H9 (cell line): ENCODE measurements at regions not wholly inside any gene's neighbourhood (a gene's known extent, or its start where the extent isn't known, plus 50 kb on each side); places are given as distances from the start of the nearest gene placed in this dataset.

Experiments
- DNase-seq: peaks from one replicate; pipeline ENCODE4 v3.0.0-alpha.2; 2017
- H2AFZ ChIP-seq: one replicate; pipeline ENCODE4 v1.6.1; 2013; ENCODE audit warnings: mild to moderate bottlenecking, low read length, control low read depth, moderate library complexity
- H2AK5ac ChIP-seq: 2 replicates; pipeline ENCODE4 v1.6.1; 2013; ENCODE audit warnings: low read length, control low read depth, mixed read lengths; ENCODE audit not compliant: insufficient read length
- H2BK120ac ChIP-seq: one replicate; pipeline ENCODE4 v1.6.1; 2013; ENCODE audit warnings: low read depth, mild to moderate bottlenecking, low read length, control low read depth, inconsistent platforms; ENCODE audit not compliant: poor library complexity, severe bottlenecking
- H2BK12ac ChIP-seq: 2 replicates; pipeline ENCODE4 v1.6.1; 2013; ENCODE audit warnings: low read length, control low read depth, mixed read lengths, low read depth; ENCODE audit not compliant: insufficient read length
- H2BK15ac ChIP-seq: 2 replicates; pipeline ENCODE4 v1.6.1; 2013; ENCODE audit warnings: low read depth, low read length, control low read depth
- H2BK20ac ChIP-seq: one replicate; pipeline ENCODE4 v1.6.1; 2013; ENCODE audit warnings: low read depth, mild to moderate bottlenecking, low read length, control low read depth, inconsistent platforms; ENCODE audit not compliant: poor library complexity, severe bottlenecking
- H2BK5ac ChIP-seq: 2 replicates; pipeline ENCODE4 v1.6.1; 2013; ENCODE audit warnings: low read length, control low read depth, mixed read lengths; ENCODE audit not compliant: insufficient read length
- H3K14ac ChIP-seq: 2 replicates; pipeline ENCODE4 v1.6.1; 2013; ENCODE audit warnings: low read length, control low read depth; ENCODE audit not compliant: insufficient read depth
- H3K18ac ChIP-seq: 2 replicates; pipeline ENCODE4 v1.6.1; 2013; ENCODE audit warnings: low read depth, mild to moderate bottlenecking, mixed read lengths, low read length, control low read depth; ENCODE audit not compliant: insufficient read length
- H3K23ac ChIP-seq: 2 replicates; pipeline ENCODE4 v1.6.1; 2013; ENCODE audit warnings: low read length, control low read depth, mixed read lengths, low read depth; ENCODE audit not compliant: insufficient read length
- H3K23me2 ChIP-seq: 2 replicates; pipeline ENCODE4 v1.6.1; 2013; ENCODE audit warnings: low read depth, mild to moderate bottlenecking, mixed read lengths, low read length, control low read depth; ENCODE audit not compliant: insufficient read length, poor library complexity, severe bottlenecking
- H3K27ac ChIP-seq: 2 replicates; pipeline ENCODE4 v1.5.1; 2013; ENCODE audit warnings: low read length, control low read depth, mixed read lengths, low read depth; ENCODE audit not compliant: insufficient read length
- H3K27me3 ChIP-seq: 2 replicates; pipeline ENCODE4 v1.6.1; 2013; ENCODE audit warnings: low read length, control low read depth, inconsistent platforms; ENCODE audit not compliant: insufficient read depth
- H3K4ac ChIP-seq: 2 replicates; pipeline ENCODE4 v1.6.1; 2013; ENCODE audit warnings: low read depth, mild to moderate bottlenecking, control low read depth, inconsistent platforms, low read length, moderate library complexity
- H3K4me1 ChIP-seq: 2 replicates; pipeline ENCODE4 v1.6.1; 2013; ENCODE audit warnings: low read length, control low read depth, inconsistent platforms; ENCODE audit not compliant: insufficient read depth
- H3K4me2 ChIP-seq: 2 replicates; pipeline ENCODE4 v1.6.1; 2013; ENCODE audit warnings: low read length, control low read depth, mixed read lengths; ENCODE audit not compliant: insufficient read length, insufficient read depth
- H3K56ac ChIP-seq: 2 replicates; pipeline ENCODE4 v1.6.1; 2013; ENCODE audit warnings: low read depth, mild to moderate bottlenecking, mixed read lengths, low read length, control low read depth; ENCODE audit not compliant: insufficient read length
- H3K79me1 ChIP-seq: 2 replicates; pipeline ENCODE4 v1.6.1; 2013; ENCODE audit warnings: low read depth, mild to moderate bottlenecking, moderate library complexity, low read length, control low read depth, inconsistent platforms; ENCODE audit not compliant: insufficient read depth, poor library complexity, severe bottlenecking
- H3K79me2 ChIP-seq: 2 replicates; pipeline ENCODE4 v1.6.1; 2013; ENCODE audit warnings: low read length, control low read depth, inconsistent platforms; ENCODE audit not compliant: insufficient read depth
- H3K9ac ChIP-seq: 2 replicates; pipeline ENCODE4 v1.6.1; 2013; ENCODE audit warnings: low read length, control low read depth, mixed read lengths; ENCODE audit not compliant: insufficient read length; ENCODE audit errors: extremely low read depth
- H3K9me3 ChIP-seq: one replicate; pipeline ENCODE4 v1.6.1; 2013; ENCODE audit warnings: low read depth, low read length, inconsistent platforms; ENCODE audit not compliant: control insufficient read depth
- H3T11ph ChIP-seq: one replicate; pipeline ENCODE4 v1.6.1; 2013; ENCODE audit warnings: mild to moderate bottlenecking, low read length, control low read depth, inconsistent platforms
- H4K20me1 ChIP-seq: one replicate; pipeline ENCODE4 v1.6.1; 2013; ENCODE audit not compliant: control insufficient read depth, insufficient read length, insufficient read depth
- H4K5ac ChIP-seq: 2 replicates; pipeline ENCODE4 v1.6.1; 2013; ENCODE audit warnings: low read depth, mild to moderate bottlenecking, mixed read lengths, low read length, control low read depth; ENCODE audit not compliant: insufficient read length
- H4K8ac ChIP-seq: replicated peaks from 2 replicates; pipeline ENCODE4 v1.6.1; 2013; ENCODE audit warnings: low read length, control low read depth, mixed read lengths, low read depth; ENCODE audit not compliant: insufficient read length
- H4K91ac ChIP-seq: 2 replicates; pipeline ENCODE4 v1.6.1; 2013; ENCODE audit warnings: low read depth, mild to moderate bottlenecking, moderate library complexity, mixed read lengths, low read length, control low read depth; ENCODE audit not compliant: insufficient read length
- H3K27ac Mint-ChIP-seq, 3 experiments: 2 replicates in 2 of 3; 3 replicates in 1 of 3; pipeline ENCODE4 v1.8.0; 2020 to 2021; ENCODE audit warnings: mixed read lengths in 3 of 3, mild to moderate bottlenecking in 1 of 3, moderate library complexity in 1 of 3
- H3K27me3 Mint-ChIP-seq: 2 replicates; pipeline ENCODE4 v1.8.0; 2021; ENCODE audit warnings: low read depth, mild to moderate bottlenecking, moderate library complexity, mixed read lengths
- H3K36me3 Mint-ChIP-seq, 3 experiments: 2 replicates in 2 of 3; 3 replicates in 1 of 3; pipeline ENCODE4 v1.8.0; 2020 to 2021; ENCODE audit warnings: low read depth in 3 of 3, mixed read lengths in 3 of 3; ENCODE audit not compliant: insufficient read depth in 1 of 3
- H3K4me1 Mint-ChIP-seq, 2 experiments: 2 replicates each; pipeline ENCODE4 v1.8.0; 2020; ENCODE audit warnings: mixed read lengths in 2 of 2
- H3K4me3 Mint-ChIP-seq, 2 experiments: 2 replicates in 1 of 2; 3 replicates in 1 of 2; pipeline ENCODE4 v1.8.0; 2020 to 2021; ENCODE audit warnings: mild to moderate bottlenecking in 2 of 2, mixed read lengths in 2 of 2, moderate library complexity in 1 of 2
- H3K9me3 Mint-ChIP-seq, 2 experiments: 2 replicates in 1 of 2; 3 replicates in 1 of 2; pipeline ENCODE4 v1.8.0; 2020; ENCODE audit warnings: mild to moderate bottlenecking in 2 of 2, mixed read lengths in 2 of 2, moderate library complexity in 1 of 2
- CTCF ChIP-seq: fragments of 200-600 bp; sonication (generic); conservative IDR thresholded peaks from 3 replicates; pipeline ENCODE4 v1.8.0; 2021; ENCODE audit warnings: antibody characterized with exemption, mild to moderate bottlenecking
- WGBS: extraction: QIAGEN DNeasy Blood & Tissue Kit; methylation state at CpG from one replicate; pipeline ENCODE4 v1.1.7; 2013; ENCODE audit warnings: missing lambda C conversion rate, low lambda C conversion rate, mixed read lengths; ENCODE audit not compliant: insufficient read length; ENCODE audit errors: extremely low coverage; 5-methylcytosine and 5-hydroxymethylcytosine counted together

DNA sequence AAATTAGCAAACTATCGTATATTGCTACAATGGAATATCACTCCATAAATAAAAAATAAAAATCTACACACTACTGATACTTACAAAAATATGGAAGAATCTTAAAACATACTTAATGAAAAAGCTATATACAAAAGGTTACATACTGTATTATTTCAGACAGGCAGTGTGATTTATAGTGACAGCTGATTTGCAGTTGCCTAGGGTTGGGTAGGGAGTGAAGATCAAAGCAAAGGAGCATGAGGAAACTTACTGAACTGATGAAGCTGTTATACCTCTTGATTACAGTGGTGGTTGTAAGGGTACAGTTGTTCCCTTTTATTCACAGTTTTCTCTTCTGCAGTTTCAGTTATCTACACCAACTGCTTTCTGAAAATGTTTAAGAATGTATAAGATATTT is 62.6 kb downstream of the FSCB start:
- H3K56ac ChIP-seq: no peak overlapping the region
- H3K79me1 ChIP-seq: no peaks in the 10 kb centered on the region
- no peak for DNase-seq
- no peak overlapping the region for H2BK120ac ChIP-seq
- H3K9me3 ChIP-seq: no peaks in the 10 kb centered on the region
- H2BK20ac ChIP-seq: no peak overlapping the region
- peaks cover 6 to 8% of the 10 kb centered on the region in 2 experiments for H3K9me3 Mint-ChIP-seq
- no peak overlapping the region for H4K5ac ChIP-seq
- no peak overlapping the region for H2BK5ac ChIP-seq
- no peaks in the 10 kb centered on the region for H3K23me2 ChIP-seq
- H2BK12ac ChIP-seq: no peak overlapping the region
- no peak overlapping the region for H3K23ac ChIP-seq
- no peak overlapping the region for H2AK5ac ChIP-seq
- no peak overlapping the region for H3K14ac ChIP-seq
- no peak overlapping the region for H3K9ac ChIP-seq
- no peak overlapping the region for H4K8ac ChIP-seq
- H2AFZ ChIP-seq: no peak overlapping the region
- no peak overlapping the region for H3K27ac ChIP-seq
- no peak overlapping the region for H3K4me3 Mint-ChIP-seq
- no peak overlapping the region for H3K18ac ChIP-seq
- no peak for TF ChIP-seq CTCF
- H3K79me2 ChIP-seq: no peaks in the 10 kb centered on the region
- no peaks in the 10 kb centered on the region for H3K4me1 Mint-ChIP-seq
- H3K4me2 ChIP-seq: no peak overlapping the region
- H4K91ac ChIP-seq: no peak overlapping the region
- WGBS: no CpG with 5 or more reads among the region's 1 CpG
- H3K4me1 ChIP-seq: no peaks in the 10 kb centered on the region
- no peaks in the 10 kb centered on the region for H3K27me3 ChIP-seq
- H3K27me3 Mint-ChIP-seq: no peaks in the 10 kb centered on the region
- H3K27ac Mint-ChIP-seq: no peak overlapping the region
- H3K36me3 Mint-ChIP-seq: peaks cover 0 to 4% (median 2%) of the 10 kb centered on the region in 3 experiments; a peak in 3 of 7 replicates
- no peaks in the 10 kb centered on the region for H4K20me1 ChIP-seq
- no peak overlapping the region for H2BK15ac ChIP-seq
- no peak overlapping the region for H3K4ac ChIP-seq
- H3T11ph ChIP-seq: no peak overlapping the region
